ENCODE measurements at regions not wholly inside any gene's neighbourhood (a gene's known extent, or its start where the extent isn't known, plus 50 kb on each side); places are given as distances from the start of the nearest gene placed in this dataset.

DNA sequence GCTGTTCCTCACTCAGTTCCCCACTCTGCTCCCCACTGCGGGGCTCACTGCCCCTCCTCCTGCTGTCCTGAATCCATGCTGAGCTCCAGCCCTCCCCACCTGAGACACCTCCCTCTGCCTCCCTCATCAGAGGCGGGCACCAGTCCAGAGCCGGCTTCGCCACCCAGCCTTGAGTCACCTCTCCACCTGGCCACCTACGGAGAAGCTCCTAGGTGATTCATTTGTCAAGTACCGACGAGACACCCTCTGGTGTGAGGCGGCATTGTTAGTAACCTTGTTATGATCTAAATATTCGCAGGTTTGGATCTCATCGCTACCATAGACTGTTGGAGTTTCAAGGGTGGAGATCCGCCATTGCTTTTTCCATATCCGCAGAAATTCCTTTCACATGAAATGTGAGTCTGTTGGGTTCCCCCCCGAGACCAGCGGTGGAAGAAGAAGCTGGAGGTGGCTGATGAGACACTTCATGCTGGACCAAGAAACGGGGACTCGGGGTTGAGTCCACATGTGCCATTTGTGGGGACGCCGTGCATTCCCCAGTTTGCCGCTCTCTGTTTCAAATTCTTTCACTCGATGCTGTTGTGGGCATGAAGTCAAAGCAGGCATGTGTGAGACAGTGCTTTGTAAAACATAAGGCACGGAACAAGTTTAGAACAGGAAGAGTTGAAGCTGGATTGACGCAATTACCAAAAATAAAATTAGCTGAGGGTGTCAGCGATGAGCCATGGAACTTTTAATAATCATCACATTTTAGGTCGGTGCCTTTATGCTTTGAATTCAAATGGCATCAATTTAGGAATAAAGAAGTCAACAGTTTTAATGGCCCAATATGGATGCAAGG lies 259.8 kb upstream of the HDAC4 start:
- no peak for TF ChIP-seq POLR2A (IDR thresholded peaks at IDR 0.05)
- TF ChIP-seq, protein P1, sequence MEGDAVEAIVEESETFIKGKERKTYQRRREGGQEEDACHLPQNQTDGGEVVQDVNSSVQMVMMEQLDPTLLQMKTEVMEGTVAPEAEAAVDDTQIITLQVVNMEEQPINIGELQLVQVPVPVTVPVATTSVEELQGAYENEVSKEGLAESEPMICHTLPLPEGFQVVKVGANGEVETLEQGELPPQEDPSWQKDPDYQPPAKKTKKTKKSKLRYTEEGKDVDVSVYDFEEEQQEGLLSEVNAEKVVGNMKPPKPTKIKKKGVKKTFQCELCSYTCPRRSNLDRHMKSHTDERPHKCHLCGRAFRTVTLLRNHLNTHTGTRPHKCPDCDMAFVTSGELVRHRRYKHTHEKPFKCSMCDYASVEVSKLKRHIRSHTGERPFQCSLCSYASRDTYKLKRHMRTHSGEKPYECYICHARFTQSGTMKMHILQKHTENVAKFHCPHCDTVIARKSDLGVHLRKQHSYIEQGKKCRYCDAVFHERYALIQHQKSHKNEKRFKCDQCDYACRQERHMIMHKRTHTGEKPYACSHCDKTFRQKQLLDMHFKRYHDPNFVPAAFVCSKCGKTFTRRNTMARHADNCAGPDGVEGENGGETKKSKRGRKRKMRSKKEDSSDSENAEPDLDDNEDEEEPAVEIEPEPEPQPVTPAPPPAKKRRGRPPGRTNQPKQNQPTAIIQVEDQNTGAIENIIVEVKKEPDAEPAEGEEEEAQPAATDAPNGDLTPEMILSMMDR (IDR thresholded peaks at IDR 0.05): no peak
